ENCODE measurements at regions not wholly inside any gene's neighbourhood (a gene's known extent, or its start where the extent isn't known, plus 50 kb on each side); places are given as distances from the start of the nearest gene placed in this dataset.

DNA sequence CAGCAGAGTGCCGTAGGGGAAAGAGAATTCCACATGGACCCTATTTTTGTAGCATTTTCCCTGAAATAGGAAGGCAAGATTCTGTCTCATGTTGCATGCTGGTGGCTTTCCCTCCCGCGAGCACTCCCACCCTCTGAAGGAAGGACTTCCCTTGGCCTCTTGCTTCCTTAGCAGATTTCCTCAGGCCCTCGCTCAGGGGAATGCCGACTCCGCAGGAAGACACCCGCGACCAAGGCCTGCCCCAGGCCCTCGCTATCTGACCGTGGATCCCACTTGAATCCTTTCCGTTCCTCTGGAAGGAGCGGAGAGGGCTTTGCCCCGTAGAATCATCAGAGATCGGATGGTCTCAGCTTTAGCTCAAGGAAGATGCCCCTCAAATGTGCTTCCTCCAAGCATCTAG is 179.4 kb upstream of the FOXF1 start:
- Histone ChIP-seq H3K9me3 (ENCODE audit: insufficient read depth, low read depth) (no peaks in the 10 kb centered on the region), H3K4me2 (no peak overlapping the region), H3K9me2 (ENCODE audit: insufficient read depth) (no peaks in the 10 kb centered on the region), H4K20me1 (ENCODE audit: insufficient read depth) (no peaks in the 10 kb centered on the region), H2AFZ (no peak overlapping the region), H3K4me1 (replicated peaks; ENCODE audit: insufficient read depth) (no peaks in the 10 kb centered on the region), H3K27me3 (ENCODE audit: insufficient read depth, low read depth) (peaks cover 91% of the 10 kb centered on the region), H3K4me3 (no peak overlapping the region), H3K36me3 (ENCODE audit: low read depth) (no peaks in the 10 kb centered on the region), H3F3A (ENCODE audit: insufficient read depth, low read depth) (no peaks in the 10 kb centered on the region), H3K79me2 (ENCODE audit: low read depth) (no peaks in the 10 kb centered on the region), H3K27ac (no peak overlapping the region)
- CTCF ChIA-PET: no interaction called here
- intact Hi-C loops (cut with micrococcal nuclease; ENCODE audit: unreplicated experiment): no loop called here
- BruUV-seq (replicated peaks): no TSS peak
- TF ChIP-seq, protein P1, sequence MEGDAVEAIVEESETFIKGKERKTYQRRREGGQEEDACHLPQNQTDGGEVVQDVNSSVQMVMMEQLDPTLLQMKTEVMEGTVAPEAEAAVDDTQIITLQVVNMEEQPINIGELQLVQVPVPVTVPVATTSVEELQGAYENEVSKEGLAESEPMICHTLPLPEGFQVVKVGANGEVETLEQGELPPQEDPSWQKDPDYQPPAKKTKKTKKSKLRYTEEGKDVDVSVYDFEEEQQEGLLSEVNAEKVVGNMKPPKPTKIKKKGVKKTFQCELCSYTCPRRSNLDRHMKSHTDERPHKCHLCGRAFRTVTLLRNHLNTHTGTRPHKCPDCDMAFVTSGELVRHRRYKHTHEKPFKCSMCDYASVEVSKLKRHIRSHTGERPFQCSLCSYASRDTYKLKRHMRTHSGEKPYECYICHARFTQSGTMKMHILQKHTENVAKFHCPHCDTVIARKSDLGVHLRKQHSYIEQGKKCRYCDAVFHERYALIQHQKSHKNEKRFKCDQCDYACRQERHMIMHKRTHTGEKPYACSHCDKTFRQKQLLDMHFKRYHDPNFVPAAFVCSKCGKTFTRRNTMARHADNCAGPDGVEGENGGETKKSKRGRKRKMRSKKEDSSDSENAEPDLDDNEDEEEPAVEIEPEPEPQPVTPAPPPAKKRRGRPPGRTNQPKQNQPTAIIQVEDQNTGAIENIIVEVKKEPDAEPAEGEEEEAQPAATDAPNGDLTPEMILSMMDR (conservative IDR thresholded peaks at IDR 0.05): no peak
- no peak for TF ChIP-seq EZH2 (IDR thresholded peaks at IDR 0.05; ENCODE audit: low read depth)
- POLR2A ChIA-PET (ENCODE audit: unreplicated experiment): no interaction called here
- DNase-seq: no peak

DNA sequence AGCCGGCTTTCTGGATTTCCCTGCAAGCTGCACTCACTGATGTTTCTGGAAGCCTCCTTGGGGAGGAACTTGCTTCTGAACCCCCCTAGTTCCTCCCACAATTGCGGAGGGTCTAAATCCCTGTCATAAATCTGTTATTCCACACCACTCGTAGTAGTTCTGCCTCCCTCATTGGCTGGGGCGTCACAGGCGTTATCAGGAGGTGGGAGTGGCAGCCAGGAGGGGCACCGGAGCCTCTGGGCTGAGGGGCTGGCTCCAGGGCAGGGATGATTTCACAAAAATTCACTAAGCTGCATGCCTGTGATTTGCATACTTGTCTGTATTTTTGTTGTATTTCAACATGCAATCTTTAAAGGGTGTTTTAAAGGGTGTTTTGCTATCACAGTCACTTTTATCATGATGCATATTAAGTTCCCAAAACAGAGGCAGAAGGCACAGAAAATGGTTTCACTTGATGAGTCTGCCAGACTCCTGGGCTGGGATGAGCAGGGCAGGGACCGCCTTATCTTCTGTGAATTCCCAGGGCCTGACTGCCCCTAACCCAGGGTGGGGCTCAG is 176.2 kb upstream of the FOXF1 start:
- Histone ChIP-seq H3K27ac (no peak overlapping the region), H4K20me1 (ENCODE audit: insufficient read depth) (no peaks in the 10 kb centered on the region), H3K36me3 (ENCODE audit: low read depth) (no peaks in the 10 kb centered on the region), H3K27me3 (ENCODE audit: insufficient read depth, low read depth) (peaks cover 85% of the 10 kb centered on the region), H3K4me3 (no peak overlapping the region), H2AFZ (no peak overlapping the region), H3F3A (ENCODE audit: insufficient read depth, low read depth) (no peaks in the 10 kb centered on the region), H3K4me1 (replicated peaks; ENCODE audit: insufficient read depth) (no peaks in the 10 kb centered on the region), H3K9me3 (ENCODE audit: insufficient read depth, low read depth) (no peaks in the 10 kb centered on the region), H3K79me2 (ENCODE audit: low read depth) (no peaks in the 10 kb centered on the region), H3K4me2 (no peak overlapping the region), H3K9me2 (ENCODE audit: insufficient read depth) (no peaks in the 10 kb centered on the region)
- ChIA-PET POLR2A (ENCODE audit: unreplicated experiment) (no interaction called here), CTCF (no interaction called here)
- no TSS peak for BruUV-seq (replicated peaks)
- DNase-seq: no peak
- intact Hi-C loops (cut with micrococcal nuclease; ENCODE audit: unreplicated experiment): no loop called here
- TF ChIP-seq, protein P1 (conservative IDR thresholded peaks at IDR 0.05): no peak
- no peak for TF ChIP-seq EZH2 (IDR thresholded peaks at IDR 0.05; ENCODE audit: low read depth)

DNA sequence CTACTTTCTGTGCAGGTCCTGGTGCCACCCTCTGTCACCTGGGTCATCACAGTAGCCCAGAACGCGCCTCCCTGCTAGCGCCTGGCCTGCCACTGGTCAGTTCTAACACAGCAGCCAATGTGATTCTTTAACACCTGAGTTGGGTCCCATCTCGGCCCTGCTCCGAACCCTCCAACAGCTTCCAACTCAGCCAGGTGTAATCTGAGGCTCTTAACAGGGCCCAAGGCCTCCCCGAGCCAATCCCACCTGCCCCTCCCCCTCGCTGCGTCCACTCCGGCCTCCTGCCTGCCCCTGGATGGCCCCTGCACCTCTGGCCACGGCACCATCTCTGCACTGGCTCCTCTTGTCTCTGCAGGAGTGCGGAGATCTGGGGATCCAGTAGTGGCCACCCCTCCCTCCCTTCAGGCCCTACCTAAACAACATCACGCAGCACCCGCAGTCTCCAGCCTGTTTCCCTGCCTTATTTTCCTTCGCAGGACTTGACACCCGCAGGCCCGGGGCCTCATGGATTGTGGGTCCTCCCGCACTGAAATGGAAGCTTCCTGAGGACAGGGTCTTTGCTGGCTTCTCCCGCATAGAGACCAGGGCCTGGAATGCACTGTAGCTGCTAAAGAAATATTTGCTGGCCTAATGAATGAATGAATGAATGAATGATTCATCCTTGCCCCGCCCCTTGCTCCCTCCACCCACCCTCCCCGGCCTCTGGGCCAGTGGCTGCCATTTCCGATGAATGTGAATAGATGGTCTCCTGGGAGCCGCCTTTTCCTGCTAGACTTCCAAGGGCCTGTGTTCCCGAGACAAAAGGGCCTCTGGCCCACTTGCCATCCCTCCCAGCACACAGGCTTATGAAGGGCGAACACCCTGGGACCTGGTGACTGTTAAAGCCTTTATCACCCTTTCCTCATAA is 174.8 kb upstream of the FOXF1 start:
- no TSS peak for BruUV-seq (replicated peaks)
- Histone ChIP-seq H3K27ac (no peak overlapping the region), H3K4me2 (no peak overlapping the region), H3K9me3 (ENCODE audit: insufficient read depth, low read depth) (no peaks in the 10 kb centered on the region), H3K36me3 (ENCODE audit: low read depth) (no peaks in the 10 kb centered on the region), H3K9me2 (ENCODE audit: insufficient read depth) (no peaks in the 10 kb centered on the region), H2AFZ (no peak overlapping the region), H3K4me3 (no peak overlapping the region), H3K27me3 (ENCODE audit: insufficient read depth, low read depth) (peaks cover 87% of the 10 kb centered on the region), H3K79me2 (ENCODE audit: low read depth) (no peaks in the 10 kb centered on the region), H3F3A (ENCODE audit: insufficient read depth, low read depth) (no peaks in the 10 kb centered on the region), H3K4me1 (replicated peaks; ENCODE audit: insufficient read depth) (no peaks in the 10 kb centered on the region), H4K20me1 (ENCODE audit: insufficient read depth) (no peaks in the 10 kb centered on the region)
- DNase-seq: no peak
- intact Hi-C loops (cut with micrococcal nuclease; ENCODE audit: unreplicated experiment): no loop called here
- ChIA-PET CTCF (no interaction called here), POLR2A (ENCODE audit: unreplicated experiment) (no interaction called here)
- TF ChIP-seq, protein P1 (conservative IDR thresholded peaks at IDR 0.05): no peak
- no peak for TF ChIP-seq EZH2 (IDR thresholded peaks at IDR 0.05; ENCODE audit: low read depth)

All from PC-9 (cell line).